ENCODE measurements at regions not wholly inside any gene's neighbourhood (a gene's known extent, or its start where the extent isn't known, plus 50 kb on each side); places are given as distances from the start of the nearest gene placed in this dataset.

- Histone ChIP-seq H3K9ac (ENCODE audit: low read depth, low read length, poor library complexity) (no peak overlapping the region), H3K18ac (ENCODE audit: low read length) (no peak overlapping the region), H3K27me3 (ENCODE audit: control insufficient read depth in 3 of 3, insufficient read depth in 3 of 3, low read depth in 1 of 3, low read length in 3 of 3) (no peaks in the 10 kb centered on the region), H3K4me1 (ENCODE audit: control insufficient read depth in 2 of 2, insufficient read depth in 1 of 2, low read depth in 1 of 2, low read length in 2 of 2) (no peaks in the 10 kb centered on the region), H4K91ac (ENCODE audit: low read depth, low read length, poor library complexity) (no peak overlapping the region), H2BK12ac (ENCODE audit: low read length) (no peak overlapping the region), H2AK5ac (ENCODE audit: low read depth, low read length) (no peak overlapping the region), H3K4me2 (ENCODE audit: insufficient read depth, low read length, poor library complexity, severe bottlenecking) (no peak overlapping the region), H3K23ac (ENCODE audit: low read depth, low read length, poor library complexity) (no peak overlapping the region), H2AFZ (ENCODE audit: low read length) (no peak overlapping the region), H2BK120ac (ENCODE audit: low read depth, low read length) (peak overlapping the region; percentile 39), H2BK15ac (ENCODE audit: low read length) (no peak overlapping the region), H4K8ac (ENCODE audit: low read depth, low read length) (no peak overlapping the region), H3K27ac (replicated peaks; ENCODE audit: low read length) (no peak overlapping the region), H3K79me1 (ENCODE audit: low read depth, low read length) (peaks cover 3% of the 10 kb centered on the region), H3K4ac (ENCODE audit: low read length) (no peak overlapping the region), H3K36me3 (replicated peaks in 1 of 2; ENCODE audit: control insufficient read depth in 2 of 2, insufficient read depth in 2 of 2, low read length in 2 of 2) (no peaks in the 10 kb centered on the region), H3K9me3 (replicated peaks in 1 of 2; ENCODE audit: control insufficient read depth in 2 of 2, insufficient read depth in 1 of 2, low read depth in 1 of 2, low read length in 2 of 2) (no peaks in the 10 kb centered on the region), H2BK5ac (ENCODE audit: low read length) (no peak overlapping the region), H3K4me3 (ENCODE audit: low read length in 2 of 2) (no peak overlapping the region), H3K14ac (ENCODE audit: low read length) (no peak overlapping the region)
- no CpG with 5 or more reads among the region's 9 CpGs for WGBS, 2 donors (ENCODE audit: extremely low coverage in 2 of 2, insufficient read length in 2 of 2, insufficient replicate concordance in 1 of 2)
- DNase-seq (ENCODE audit: low spot score): no peak
Observed at GRCh38 chr18:78662879-78663278, 316.7 kb upstream of the SALL3 start.

GRCh38 chr18:78664048-78664447 lies 315.6 kb upstream of the SALL3 start:
- Histone ChIP-seq H4K8ac (ENCODE audit: low read depth, low read length) (no peak overlapping the region), H3K23ac (ENCODE audit: low read depth, low read length, poor library complexity) (no peak overlapping the region), H3K4me3 (ENCODE audit: low read length in 2 of 2) (no peak overlapping the region), H3K14ac (ENCODE audit: low read length) (peak overlapping the region; percentile 38), H2BK15ac (ENCODE audit: low read length) (peak overlapping the region; percentile 92), H3K4me1 (ENCODE audit: control insufficient read depth in 2 of 2, insufficient read depth in 1 of 2, low read depth in 1 of 2, low read length in 2 of 2) (no peaks in the 10 kb centered on the region), H3K9ac (ENCODE audit: low read depth, low read length, poor library complexity) (no peak overlapping the region), H2BK120ac (ENCODE audit: low read depth, low read length) (peak overlapping the region; percentile 31), H3K4ac (ENCODE audit: low read length) (no peak overlapping the region), H2AK5ac (ENCODE audit: low read depth, low read length) (peak overlapping the region; percentile 81), H2BK12ac (ENCODE audit: low read length) (peak overlapping the region; percentile 63), H4K91ac (ENCODE audit: low read depth, low read length, poor library complexity) (no peak overlapping the region), H3K9me3 (replicated peaks in 1 of 2; ENCODE audit: control insufficient read depth in 2 of 2, insufficient read depth in 1 of 2, low read depth in 1 of 2, low read length in 2 of 2) (no peaks in the 10 kb centered on the region), H3K18ac (ENCODE audit: low read length) (peak overlapping the region; percentile 80), H3K79me1 (ENCODE audit: low read depth, low read length) (peaks cover 3% of the 10 kb centered on the region), H3K4me2 (ENCODE audit: insufficient read depth, low read length, poor library complexity, severe bottlenecking) (peak overlapping the region; percentile 11), H2BK5ac (ENCODE audit: low read length) (no peak overlapping the region), H3K36me3 (replicated peaks in 1 of 2; ENCODE audit: control insufficient read depth in 2 of 2, insufficient read depth in 2 of 2, low read length in 2 of 2) (no peaks in the 10 kb centered on the region), H3K27me3 (ENCODE audit: control insufficient read depth in 3 of 3, insufficient read depth in 3 of 3, low read depth in 1 of 3, low read length in 3 of 3) (no peaks in the 10 kb centered on the region), H3K27ac (replicated peaks; ENCODE audit: low read length) (no peak overlapping the region), H2AFZ (ENCODE audit: low read length) (no peak overlapping the region)
- no CpG with 5 or more reads among the region's 13 CpGs for WGBS, 2 donors (ENCODE audit: extremely low coverage in 2 of 2, insufficient read length in 2 of 2, insufficient replicate concordance in 1 of 2)
- DNase-seq (ENCODE audit: low spot score): no peak

- H2AK5ac ChIP-seq (ENCODE audit: low read depth, low read length): no peak overlapping the region
- H3K4me1 ChIP-seq (ENCODE audit: control insufficient read depth in 2 of 2, insufficient read depth in 1 of 2, low read depth in 1 of 2, low read length in 2 of 2): no peaks in the 10 kb centered on the region
- H4K91ac ChIP-seq (ENCODE audit: low read depth, low read length, poor library complexity): no peak overlapping the region
- no CpG with 5 or more reads among the region's 5 CpGs for WGBS, 2 donors (ENCODE audit: extremely low coverage in 2 of 2, insufficient read length in 2 of 2, insufficient replicate concordance in 1 of 2)
- H3K18ac ChIP-seq (ENCODE audit: low read length): no peak overlapping the region
- H2BK120ac ChIP-seq (ENCODE audit: low read depth, low read length): no peak overlapping the region
- no peak overlapping the region for H3K4me3 ChIP-seq (ENCODE audit: low read length in 2 of 2)
- no peak overlapping the region for H3K4me2 ChIP-seq (ENCODE audit: insufficient read depth, low read length, poor library complexity, severe bottlenecking)
- H4K8ac ChIP-seq (ENCODE audit: low read depth, low read length): no peak overlapping the region
- no peak overlapping the region for H2BK12ac ChIP-seq (ENCODE audit: low read length)
- H3K79me1 ChIP-seq (ENCODE audit: low read depth, low read length): peaks cover 3% of the 10 kb centered on the region
- no peak overlapping the region for H3K9ac ChIP-seq (ENCODE audit: low read depth, low read length, poor library complexity)
- no peak overlapping the region for H3K23ac ChIP-seq (ENCODE audit: low read depth, low read length, poor library complexity)
- no peak overlapping the region for H3K27ac ChIP-seq (replicated peaks; ENCODE audit: low read length)
- no peak overlapping the region for H2AFZ ChIP-seq (ENCODE audit: low read length)
- H3K27me3 ChIP-seq (ENCODE audit: control insufficient read depth in 3 of 3, insufficient read depth in 3 of 3, low read depth in 1 of 3, low read length in 3 of 3): no peaks in the 10 kb centered on the region
- no peak overlapping the region for H3K14ac ChIP-seq (ENCODE audit: low read length)
- no peak overlapping the region for H2BK15ac ChIP-seq (ENCODE audit: low read length)
- H3K9me3 ChIP-seq (replicated peaks in 1 of 2; ENCODE audit: control insufficient read depth in 2 of 2, insufficient read depth in 1 of 2, low read depth in 1 of 2, low read length in 2 of 2): no peaks in the 10 kb centered on the region
- H3K36me3 ChIP-seq (replicated peaks in 1 of 2; ENCODE audit: control insufficient read depth in 2 of 2, insufficient read depth in 2 of 2, low read length in 2 of 2): no peaks in the 10 kb centered on the region
- H3K4ac ChIP-seq (ENCODE audit: low read length): no peak overlapping the region
- no peak overlapping the region for H2BK5ac ChIP-seq (ENCODE audit: low read length)
- no peak for DNase-seq (ENCODE audit: low spot score)
Observed at GRCh38 chr18:78664848-78665247, 314.8 kb upstream of the SALL3 start.

GRCh38 chr18:78665644-78666043 lies 314.0 kb upstream of the SALL3 start:
- no peak overlapping the region for H2BK15ac ChIP-seq (ENCODE audit: low read length)
- H3K4me3 ChIP-seq (ENCODE audit: low read length in 2 of 2): no peak overlapping the region
- no peak overlapping the region for H3K14ac ChIP-seq (ENCODE audit: low read length)
- H4K91ac ChIP-seq (ENCODE audit: low read depth, low read length, poor library complexity): no peak overlapping the region
- no peak overlapping the region for H3K27ac ChIP-seq (replicated peaks; ENCODE audit: low read length)
- H2AFZ ChIP-seq (ENCODE audit: low read length): no peak overlapping the region
- H3K4me1 ChIP-seq (ENCODE audit: control insufficient read depth in 2 of 2, insufficient read depth in 1 of 2, low read depth in 1 of 2, low read length in 2 of 2): no peaks in the 10 kb centered on the region
- no peak overlapping the region for H2BK12ac ChIP-seq (ENCODE audit: low read length)
- H3K4ac ChIP-seq (ENCODE audit: low read length): no peak overlapping the region
- H2AK5ac ChIP-seq (ENCODE audit: low read depth, low read length): no peak overlapping the region
- no peak overlapping the region for H3K9ac ChIP-seq (ENCODE audit: low read depth, low read length, poor library complexity)
- no peaks in the 10 kb centered on the region for H3K36me3 ChIP-seq (replicated peaks in 1 of 2; ENCODE audit: control insufficient read depth in 2 of 2, insufficient read depth in 2 of 2, low read length in 2 of 2)
- no peak for DNase-seq (ENCODE audit: low spot score)
- no peak overlapping the region for H3K23ac ChIP-seq (ENCODE audit: low read depth, low read length, poor library complexity)
- H3K4me2 ChIP-seq (ENCODE audit: insufficient read depth, low read length, poor library complexity, severe bottlenecking): no peak overlapping the region
- no peak overlapping the region for H2BK5ac ChIP-seq (ENCODE audit: low read length)
- H3K18ac ChIP-seq (ENCODE audit: low read length): no peak overlapping the region
- no peaks in the 10 kb centered on the region for H3K27me3 ChIP-seq (ENCODE audit: control insufficient read depth in 3 of 3, insufficient read depth in 3 of 3, low read depth in 1 of 3, low read length in 3 of 3)
- no peak overlapping the region for H4K8ac ChIP-seq (ENCODE audit: low read depth, low read length)
- H2BK120ac ChIP-seq (ENCODE audit: low read depth, low read length): no peak overlapping the region
- no CpG with 5 or more reads among the region's 10 CpGs for WGBS, 2 donors (ENCODE audit: extremely low coverage in 2 of 2, insufficient read length in 2 of 2, insufficient replicate concordance in 1 of 2)
- H3K9me3 ChIP-seq (replicated peaks in 1 of 2; ENCODE audit: control insufficient read depth in 2 of 2, insufficient read depth in 1 of 2, low read depth in 1 of 2, low read length in 2 of 2): no peaks in the 10 kb centered on the region
- H3K79me1 ChIP-seq (ENCODE audit: low read depth, low read length): no peaks in the 10 kb centered on the region

Measured in neuronal stem cell (in vitro differentiated cells).